Breast epithelium (tissue), 4 donors: ENCODE measurements at regions not wholly inside any gene's neighbourhood (a gene's known extent, or its start where the extent isn't known, plus 50 kb on each side); places are given as distances from the start of the nearest gene placed in this dataset.

ENCODE experiments used
- DNase-seq, 2 donors: peaks; one replicate each; pipeline ENCODE4 v3.0.0-alpha.2; 2019; ENCODE audit warnings: low spot score in 2 of 2
- H3K27ac ChIP-seq, 2 donors: fragments of 200-600 bp; sonication (generic) in 1 of 2; one replicate each; pipeline ENCODE4 v1.5.1; 2016 to 2019; ENCODE audit warnings: mild to moderate bottlenecking in 1 of 2
- H3K27me3 ChIP-seq, 2 donors: fragments of 200-600 bp; sonication (generic) in 1 of 2; one replicate each; pipeline versions ENCODE4 v1.5.1 to v1.6.0; 2017 to 2019; ENCODE audit warnings: control low read depth in 1 of 2, mild to moderate bottlenecking in 1 of 2
- H3K36me3 ChIP-seq: fragments of 200-600 bp; one replicate; pipeline ENCODE4 v1.5.1; 2019
- H3K4me1 ChIP-seq, 2 donors: fragments of 200-600 bp; sonication (generic); one replicate each; pipeline ENCODE4 v1.5.1; 2016 to 2019; ENCODE audit warnings: control low read depth in 1 of 2
- H3K4me3 ChIP-seq, 3 donors: fragments of 200-600 bp; sonication (generic); 1 replicate in 2 of 3; 2 replicates in 1 of 3; pipeline ENCODE4 v1.5.1; 2016 to 2019; ENCODE audit warnings: mild to moderate bottlenecking in 3 of 3, moderate library complexity in 2 of 3
- H3K9me3 ChIP-seq, 2 donors: fragments of 200-600 bp; sonication (generic) in 1 of 2; one replicate each; pipeline ENCODE4 v1.5.1; 2016 to 2019; ENCODE audit warnings: control low read depth in 1 of 2
- POLR2A ChIP-seq: fragments of 450-650 bp; IDR thresholded peaks from one replicate; pipeline ENCODE4 v1.6.1; 2016; ENCODE audit warnings: antibody characterized with exemption, mild to moderate bottlenecking, moderate library complexity
- POLR2AphosphoS5 ChIP-seq, 3 donors: sonication (generic); formaldehyde crosslinking; IDR thresholded peaks; one replicate each; pipeline ENCODE4 v1.6.1; 2017; ENCODE audit warnings: antibody characterized with exemption in 3 of 3
- intact Hi-C: fragments of 100-400 bp; cut with DNase I; formaldehyde crosslinking; loops from one replicate; pipeline ENCODE4 v1.15.1; 2023; ENCODE audit warnings: low total_unique reads
- TF ChIP-seq, protein P1 (sequence below), 3 donors: fragments of 450-650 bp; IDR thresholded peaks; one replicate each; pipeline ENCODE4 v1.5.1; 2016 to 2017; ENCODE audit warnings: antibody characterized with exemption in 3 of 3, mild to moderate bottlenecking in 3 of 3, moderate library complexity in 3 of 3

- Histone ChIP-seq H3K27ac (no peak overlapping the region), H3K4me1 (no peaks in the 10 kb centered on the region), H3K36me3 (no peaks in the 10 kb centered on the region), H3K4me3 (no peak overlapping the region), H3K9me3 (no peaks in the 10 kb centered on the region), H3K27me3 (peaks cover 0 to 9% of the 10 kb centered on the region in 2 donors)
- intact Hi-C loops: no loop called here
- no peak for TF ChIP-seq POLR2AphosphoS5 (IDR thresholded peaks at IDR 0.05)
- TF ChIP-seq, protein P1, sequence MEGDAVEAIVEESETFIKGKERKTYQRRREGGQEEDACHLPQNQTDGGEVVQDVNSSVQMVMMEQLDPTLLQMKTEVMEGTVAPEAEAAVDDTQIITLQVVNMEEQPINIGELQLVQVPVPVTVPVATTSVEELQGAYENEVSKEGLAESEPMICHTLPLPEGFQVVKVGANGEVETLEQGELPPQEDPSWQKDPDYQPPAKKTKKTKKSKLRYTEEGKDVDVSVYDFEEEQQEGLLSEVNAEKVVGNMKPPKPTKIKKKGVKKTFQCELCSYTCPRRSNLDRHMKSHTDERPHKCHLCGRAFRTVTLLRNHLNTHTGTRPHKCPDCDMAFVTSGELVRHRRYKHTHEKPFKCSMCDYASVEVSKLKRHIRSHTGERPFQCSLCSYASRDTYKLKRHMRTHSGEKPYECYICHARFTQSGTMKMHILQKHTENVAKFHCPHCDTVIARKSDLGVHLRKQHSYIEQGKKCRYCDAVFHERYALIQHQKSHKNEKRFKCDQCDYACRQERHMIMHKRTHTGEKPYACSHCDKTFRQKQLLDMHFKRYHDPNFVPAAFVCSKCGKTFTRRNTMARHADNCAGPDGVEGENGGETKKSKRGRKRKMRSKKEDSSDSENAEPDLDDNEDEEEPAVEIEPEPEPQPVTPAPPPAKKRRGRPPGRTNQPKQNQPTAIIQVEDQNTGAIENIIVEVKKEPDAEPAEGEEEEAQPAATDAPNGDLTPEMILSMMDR (IDR thresholded peaks at IDR 0.05): no peak
- no peak for TF ChIP-seq POLR2A
- no peak for DNase-seq
Observed at GRCh38 chr15:79195239-79195638, 87.3 kb upstream of the ANKRD34C start.

DNA sequence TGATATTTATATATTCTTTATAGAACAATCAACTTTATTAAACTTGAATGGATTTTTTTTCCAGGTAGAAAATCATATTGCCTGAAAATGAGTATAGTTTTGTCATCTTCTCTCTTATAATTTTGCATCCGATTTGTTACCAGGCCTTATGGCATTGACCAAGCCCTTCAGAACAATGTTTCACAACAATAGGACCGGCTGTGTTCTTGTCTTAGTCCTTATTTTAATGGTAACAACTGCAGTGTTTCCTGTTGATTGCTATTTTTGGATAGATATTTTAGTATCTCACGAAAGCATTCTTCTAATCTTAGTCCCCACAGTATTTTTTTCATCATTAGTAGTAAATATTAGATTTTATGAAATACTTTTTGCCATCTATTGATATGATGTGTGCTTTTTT, 88.1 kb upstream of the ANKRD34C start:
- no peak for DNase-seq
- no peak for TF ChIP-seq POLR2AphosphoS5 (IDR thresholded peaks at IDR 0.05)
- TF ChIP-seq POLR2A: no peak
- TF ChIP-seq, protein P1 (IDR thresholded peaks at IDR 0.05): no peak
- no peaks in the 10 kb centered on the region for H3K9me3 ChIP-seq
- intact Hi-C loops: no loop called here
- no peaks in the 10 kb centered on the region for H3K36me3 ChIP-seq
- no peaks in the 10 kb centered on the region for H3K4me1 ChIP-seq
- H3K27ac ChIP-seq: no peak overlapping the region
- H3K4me3 ChIP-seq: no peak overlapping the region
- H3K27me3 ChIP-seq: peaks cover 0 to 9% of the 10 kb centered on the region in 2 donors

- intact Hi-C loops: no loop called here
- TF ChIP-seq POLR2AphosphoS5 (IDR thresholded peaks at IDR 0.05) (no peak), POLR2A (no peak)
- TF ChIP-seq, protein P1 (IDR thresholded peaks at IDR 0.05): no peak
- DNase-seq: no peak
- Histone ChIP-seq H3K4me3 (no peak overlapping the region), H3K36me3 (no peaks in the 10 kb centered on the region), H3K9me3 (no peaks in the 10 kb centered on the region), H3K27ac (no peak overlapping the region), H3K4me1 (no peaks in the 10 kb centered on the region), H3K27me3 (peaks cover 0 to 9% of the 10 kb centered on the region in 2 donors)
Observed at GRCh38 chr15:79193549-79193948, 89.0 kb upstream of the ANKRD34C start.

DNA sequence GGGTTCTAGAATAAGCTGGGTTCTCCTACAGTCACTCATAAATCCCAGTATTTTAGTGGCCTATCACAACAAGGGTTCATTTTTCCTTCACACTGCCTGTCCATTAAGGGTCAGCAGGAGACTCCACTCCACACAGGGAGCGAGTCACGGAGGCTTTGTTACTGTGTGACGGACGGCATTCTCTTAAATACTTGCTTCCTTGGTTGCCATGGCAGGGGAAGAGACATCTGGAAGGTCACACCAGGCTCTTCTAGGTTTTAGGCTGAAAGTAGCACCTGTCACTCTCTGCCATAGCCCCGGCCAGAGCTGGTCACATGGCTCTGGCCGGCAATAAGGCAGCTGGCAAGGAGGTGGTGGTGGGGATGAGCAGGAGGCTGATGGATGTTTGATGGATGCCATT, 89.4 kb upstream of the ANKRD34C start:
- TF ChIP-seq POLR2A (no peak), POLR2AphosphoS5 (IDR thresholded peaks at IDR 0.05) (no peak)
- TF ChIP-seq, protein P1 (IDR thresholded peaks at IDR 0.05): no peak
- H3K9me3 ChIP-seq: no peaks in the 10 kb centered on the region
- H3K4me1 ChIP-seq: no peaks in the 10 kb centered on the region
- H3K27me3 ChIP-seq: peaks cover 0 to 9% of the 10 kb centered on the region in 2 donors
- no peak overlapping the region for H3K4me3 ChIP-seq
- H3K36me3 ChIP-seq: no peaks in the 10 kb centered on the region
- intact Hi-C loops: no loop called here
- no peak for DNase-seq
- no peak overlapping the region for H3K27ac ChIP-seq

DNA sequence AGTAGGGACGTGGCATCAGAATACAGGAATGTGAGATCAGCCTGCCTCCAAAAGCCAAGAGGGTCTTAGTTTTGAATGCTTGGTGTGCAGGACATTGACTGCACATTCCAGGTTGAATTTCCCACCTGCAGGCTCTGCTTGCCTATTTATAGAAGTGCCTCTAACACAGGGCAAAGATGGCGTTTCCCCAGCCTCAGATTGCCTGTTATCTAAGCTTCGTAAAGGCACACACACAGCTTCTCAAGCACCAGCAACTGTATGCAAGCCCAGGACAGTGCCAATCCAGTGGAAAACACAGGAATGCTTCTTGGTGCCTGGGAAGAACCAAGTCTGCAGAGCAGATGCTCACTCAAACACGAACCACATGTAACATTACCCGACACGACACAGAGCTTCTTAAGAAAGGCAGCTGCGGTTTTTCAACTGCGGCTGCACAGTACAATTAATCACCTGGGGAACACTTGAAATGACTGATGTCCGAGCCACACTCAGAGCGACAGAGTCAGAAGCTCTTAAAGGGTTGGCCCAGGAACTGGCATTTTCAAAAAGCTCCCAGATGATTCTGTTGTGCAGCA, 90.0 kb upstream of the ANKRD34C start:
- Histone ChIP-seq H3K27ac (no peak overlapping the region), H3K9me3 (no peaks in the 10 kb centered on the region), H3K4me1 (no peaks in the 10 kb centered on the region), H3K27me3 (peaks cover 0 to 9% of the 10 kb centered on the region in 2 donors), H3K36me3 (no peaks in the 10 kb centered on the region), H3K4me3 (no peak overlapping the region)
- intact Hi-C loops: no loop called here
- no peak for DNase-seq
- TF ChIP-seq, protein P1 (IDR thresholded peaks at IDR 0.05): no peak
- TF ChIP-seq POLR2A: no peak
- TF ChIP-seq POLR2AphosphoS5 (IDR thresholded peaks at IDR 0.05): no peak
